PC-9 (cell line): ENCODE measurements at regions not wholly inside any gene's neighbourhood (a gene's known extent, or its start where the extent isn't known, plus 50 kb on each side); places are given as distances from the start of the nearest gene placed in this dataset.

ENCODE experiments used
- BruUV-seq: library from RNA; stranded (reverse); fragments of 400-500 nt; replicated peaks from 2 replicates; lab custom pipeline; 2021; lab: Mats Ljungman, UMichigan
- CTCF ChIA-PET: fragments of 300-600 bp; sonication (Branson Sonifier 250); formaldehyde crosslinking; loops from one replicate; lab custom pipeline; 2022; ENCODE audit warnings: antibody characterized with exemption; lab: Charles Lee
- POLR2A ChIA-PET: fragments of 300-600 bp; sonication (Branson Sonifier 250); formaldehyde crosslinking; loops from one replicate; lab custom pipeline; 2022; ENCODE audit warnings: antibody characterized with exemption; ENCODE audit not compliant: unreplicated experiment; lab: Charles Lee
- DNase-seq, 2 experiments: peaks; one replicate each; pipeline versions ENCODE4 v3.0.0 to v3.0.0-alpha.2; 2015 to 2022; ENCODE audit warnings: mixed read lengths in 1 of 2
- H2AFZ ChIP-seq: fragments of 200-600 bp; sonication (generic); 2 replicates; pipeline ENCODE4 v1.8.1; 2017; ENCODE audit warnings: antibody characterized with exemption
- H3F3A ChIP-seq: fragments of 200-600 bp; sonication (generic); 2 replicates; pipeline ENCODE4 v1.8.1; 2017; ENCODE audit warnings: antibody characterized with exemption, mild to moderate bottlenecking, low read depth; ENCODE audit not compliant: insufficient read depth
- H3K27ac ChIP-seq: fragments of 200-600 bp; sonication (generic); 2 replicates; pipeline ENCODE4 v1.6.1; 2016; ENCODE audit warnings: mixed run types
- H3K27me3 ChIP-seq: fragments of 200-600 bp; sonication (generic); 2 replicates; pipeline ENCODE4 v1.6.1; 2016; ENCODE audit warnings: low read depth, mixed run types; ENCODE audit not compliant: insufficient read depth
- H3K36me3 ChIP-seq: fragments of 200-600 bp; sonication (generic); 2 replicates; pipeline ENCODE4 v1.6.1; 2016; ENCODE audit warnings: low read depth, mixed run types
- H3K4me1 ChIP-seq: fragments of 200-600 bp; sonication (generic); replicated peaks from 2 replicates; pipeline ENCODE4 v1.6.1; 2016; ENCODE audit warnings: mixed run types; ENCODE audit not compliant: insufficient read depth
- H3K4me2 ChIP-seq: fragments of 200-600 bp; sonication (generic); 2 replicates; pipeline ENCODE4 v1.6.1; 2017; ENCODE audit warnings: mixed run types
- H3K4me3 ChIP-seq: fragments of 200-600 bp; sonication (generic); 2 replicates; pipeline ENCODE4 v1.6.1; 2016; ENCODE audit warnings: mixed run types
- H3K79me2 ChIP-seq: fragments of 200-600 bp; sonication (generic); 2 replicates; pipeline ENCODE4 v1.6.1; 2017; ENCODE audit warnings: low read depth, mixed run types
- H3K9me2 ChIP-seq: fragments of 200-600 bp; sonication (generic); 2 replicates; pipeline ENCODE4 v1.8.1; 2017; ENCODE audit warnings: mild to moderate bottlenecking; ENCODE audit not compliant: insufficient read depth
- H3K9me3 ChIP-seq: fragments of 200-600 bp; sonication (generic); 2 replicates; pipeline ENCODE4 v1.8.1; 2016; ENCODE audit warnings: low read depth; ENCODE audit not compliant: insufficient read depth
- H4K20me1 ChIP-seq: fragments of 200-600 bp; sonication (generic); 2 replicates; pipeline ENCODE4 v1.8.1; 2017; ENCODE audit not compliant: insufficient read depth
- EZH2 ChIP-seq: fragments of 200-600 bp; sonication (generic); IDR thresholded peaks from 2 replicates; pipeline ENCODE4 v1.8.0; 2017; ENCODE audit warnings: antibody characterized with exemption, low read depth
- intact Hi-C: fragments of 100-400 bp; cut with micrococcal nuclease; formaldehyde crosslinking; loops from one replicate; pipeline ENCODE4 v1.10.0; 2022; ENCODE audit not compliant: unreplicated experiment
- TF ChIP-seq, protein P1 (sequence below): fragments of 200-600 bp; sonication (generic); conservative IDR thresholded peaks from 2 replicates; pipeline ENCODE4 v1.6.1; 2017; ENCODE audit warnings: mixed run types, antibody characterized with exemption, mild to moderate bottlenecking, moderate library complexity

DNA sequence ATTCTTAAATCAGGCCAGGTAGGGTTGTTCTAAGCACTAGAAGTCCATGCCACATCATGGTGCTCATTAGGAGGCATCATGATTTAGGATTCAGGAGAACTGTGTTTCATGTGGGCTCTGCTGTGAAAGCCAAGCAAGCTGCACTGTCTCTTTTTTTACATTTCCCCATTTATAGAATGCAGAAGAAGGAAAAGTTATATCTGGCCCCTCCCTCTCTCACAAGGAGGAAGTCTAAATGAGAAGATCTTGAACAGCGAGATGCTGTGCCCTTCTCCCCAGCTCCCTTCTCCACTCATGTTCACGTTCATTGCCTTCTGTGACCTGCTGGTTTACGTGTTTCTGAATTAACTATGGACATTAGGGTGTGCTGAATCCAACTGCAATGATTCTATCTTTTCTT, 178.5 kb upstream of the RASGRP1 start:
- Histone ChIP-seq H3K36me3 (no peaks in the 10 kb centered on the region), H3K4me3 (no peak overlapping the region), H3K4me2 (no peak overlapping the region), H3K4me1 (no peaks in the 10 kb centered on the region), H3K9me3 (no peaks in the 10 kb centered on the region), H3K9me2 (no peaks in the 10 kb centered on the region), H3K27me3 (no peaks in the 10 kb centered on the region), H2AFZ (no peak overlapping the region), H4K20me1 (no peaks in the 10 kb centered on the region), H3F3A (no peaks in the 10 kb centered on the region), H3K79me2 (no peaks in the 10 kb centered on the region), H3K27ac (no peak overlapping the region)
- no peak for DNase-seq
- no TSS peak for BruUV-seq
- TF ChIP-seq, protein P1, sequence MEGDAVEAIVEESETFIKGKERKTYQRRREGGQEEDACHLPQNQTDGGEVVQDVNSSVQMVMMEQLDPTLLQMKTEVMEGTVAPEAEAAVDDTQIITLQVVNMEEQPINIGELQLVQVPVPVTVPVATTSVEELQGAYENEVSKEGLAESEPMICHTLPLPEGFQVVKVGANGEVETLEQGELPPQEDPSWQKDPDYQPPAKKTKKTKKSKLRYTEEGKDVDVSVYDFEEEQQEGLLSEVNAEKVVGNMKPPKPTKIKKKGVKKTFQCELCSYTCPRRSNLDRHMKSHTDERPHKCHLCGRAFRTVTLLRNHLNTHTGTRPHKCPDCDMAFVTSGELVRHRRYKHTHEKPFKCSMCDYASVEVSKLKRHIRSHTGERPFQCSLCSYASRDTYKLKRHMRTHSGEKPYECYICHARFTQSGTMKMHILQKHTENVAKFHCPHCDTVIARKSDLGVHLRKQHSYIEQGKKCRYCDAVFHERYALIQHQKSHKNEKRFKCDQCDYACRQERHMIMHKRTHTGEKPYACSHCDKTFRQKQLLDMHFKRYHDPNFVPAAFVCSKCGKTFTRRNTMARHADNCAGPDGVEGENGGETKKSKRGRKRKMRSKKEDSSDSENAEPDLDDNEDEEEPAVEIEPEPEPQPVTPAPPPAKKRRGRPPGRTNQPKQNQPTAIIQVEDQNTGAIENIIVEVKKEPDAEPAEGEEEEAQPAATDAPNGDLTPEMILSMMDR = no peak
- TF ChIP-seq EZH2 = no peak
- CTCF ChIA-PET = interaction anchor here (0.7 kb wide), 1 partner anchor 201 kb away, joined by 9 read pairs; no protein-coding TSS in a partner anchor
- POLR2A ChIA-PET = no interaction called here
- intact Hi-C loops = no loop called here

DNA sequence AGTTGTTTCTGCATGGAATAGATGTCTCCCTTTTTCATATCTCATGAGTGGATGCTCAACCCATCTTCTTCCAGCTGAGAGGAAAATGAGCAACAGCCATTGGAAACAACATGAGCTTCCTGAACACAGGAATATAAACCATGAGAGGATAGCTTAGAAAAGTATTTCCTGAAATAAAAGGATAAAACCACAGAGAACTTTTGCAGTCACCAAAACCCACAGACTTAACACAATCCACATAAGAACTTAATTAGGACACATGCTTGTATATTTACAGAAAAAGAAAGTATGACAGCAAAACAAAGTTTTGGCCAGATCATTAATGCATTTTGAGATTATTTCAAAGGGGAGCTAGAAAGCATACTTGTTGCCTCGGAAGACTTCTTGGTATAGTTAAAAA, 180.5 kb upstream of the RASGRP1 start:
- Histone ChIP-seq H3K9me3 (no peaks in the 10 kb centered on the region), H3K4me3 (no peak overlapping the region), H2AFZ (no peak overlapping the region), H3K36me3 (no peaks in the 10 kb centered on the region), H3F3A (no peaks in the 10 kb centered on the region), H3K4me2 (no peak overlapping the region), H3K9me2 (no peaks in the 10 kb centered on the region), H3K79me2 (no peaks in the 10 kb centered on the region), H3K4me1 (no peaks in the 10 kb centered on the region), H4K20me1 (no peaks in the 10 kb centered on the region), H3K27me3 (no peaks in the 10 kb centered on the region), H3K27ac (no peak overlapping the region)
- intact Hi-C loops = no loop called here
- no TSS peak for BruUV-seq
- ChIA-PET POLR2A (no interaction called here), CTCF (no interaction called here)
- DNase-seq = no peak
- TF ChIP-seq EZH2 = no peak
- TF ChIP-seq, protein P1 = no peak

DNA sequence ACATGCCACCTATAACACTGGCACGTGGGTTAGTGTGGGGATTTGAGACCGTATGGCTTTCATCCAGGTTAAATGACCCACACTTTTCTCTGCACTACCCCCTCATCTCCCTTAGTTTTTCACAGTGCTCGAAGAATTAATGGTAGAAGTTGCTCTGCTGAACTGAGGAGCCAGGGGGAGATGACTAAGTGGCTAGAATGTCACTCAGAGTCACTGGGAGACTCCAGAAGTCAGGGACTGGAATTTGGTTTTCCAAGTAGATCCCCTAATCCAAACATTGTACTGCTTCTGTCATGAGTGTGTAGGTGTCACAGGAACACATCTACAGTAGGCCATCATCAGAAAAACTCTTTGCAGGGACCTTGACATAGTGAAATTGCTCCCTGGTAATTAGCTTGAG, 181.0 kb upstream of the RASGRP1 start:
- CTCF ChIA-PET = no interaction called here
- POLR2A ChIA-PET = no interaction called here
- Histone ChIP-seq H3K79me2 (no peaks in the 10 kb centered on the region), H3F3A (no peaks in the 10 kb centered on the region), H4K20me1 (no peaks in the 10 kb centered on the region), H2AFZ (no peak overlapping the region), H3K36me3 (no peaks in the 10 kb centered on the region), H3K27ac (no peak overlapping the region), H3K9me3 (no peaks in the 10 kb centered on the region), H3K9me2 (no peaks in the 10 kb centered on the region), H3K4me3 (no peak overlapping the region), H3K27me3 (no peaks in the 10 kb centered on the region), H3K4me2 (no peak overlapping the region), H3K4me1 (no peaks in the 10 kb centered on the region)
- no TSS peak for BruUV-seq
- no peak for TF ChIP-seq EZH2
- TF ChIP-seq, protein P1 = no peak
- DNase-seq = no peak
- intact Hi-C loops = no loop called here
